ENCODE measurements at regions not wholly inside any gene's neighbourhood (a gene's known extent, or its start where the extent isn't known, plus 50 kb on each side); places are given as distances from the start of the nearest gene placed in this dataset.

DNA sequence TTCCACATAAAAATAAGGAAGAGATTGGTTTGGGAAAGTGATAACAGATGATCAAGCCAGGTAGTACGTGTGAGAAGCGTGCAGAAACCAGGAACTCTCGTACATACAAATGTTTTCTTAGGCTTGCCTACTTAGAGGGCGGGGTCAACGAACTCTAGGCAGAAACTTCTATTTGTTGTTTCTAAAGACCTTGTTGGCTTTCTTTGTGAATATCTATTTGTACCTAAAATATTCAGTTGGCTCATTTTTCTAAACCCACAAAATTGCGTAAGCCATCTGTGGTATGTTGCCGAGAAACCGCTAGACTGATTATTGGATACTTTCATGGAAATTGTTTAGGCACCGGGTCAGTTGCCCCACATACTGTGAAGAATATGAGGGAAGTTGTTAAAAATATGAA lies 458.5 kb downstream of the MAT2B start:
- no peak for DNase-seq

DNA sequence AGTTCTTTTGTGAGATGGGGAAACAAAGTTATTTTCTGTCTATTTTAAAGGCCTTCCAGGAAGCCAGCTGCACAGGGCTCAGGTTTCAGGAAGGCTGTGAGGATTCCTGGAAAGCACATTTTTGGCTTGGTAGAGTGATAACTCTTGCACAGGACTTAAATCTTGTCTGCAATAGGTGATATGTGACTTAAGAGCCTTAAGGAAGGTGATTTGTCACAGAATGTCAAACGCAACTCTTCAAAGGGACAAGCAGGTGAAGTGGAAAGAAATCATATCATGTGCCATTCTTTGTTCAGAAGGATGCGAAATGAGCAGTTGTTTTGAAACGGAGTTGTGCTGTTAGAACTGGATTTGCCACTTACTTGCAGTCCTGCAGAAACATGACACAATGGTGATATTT lies 459.3 kb downstream of the MAT2B start:
- no peak for DNase-seq

DNA sequence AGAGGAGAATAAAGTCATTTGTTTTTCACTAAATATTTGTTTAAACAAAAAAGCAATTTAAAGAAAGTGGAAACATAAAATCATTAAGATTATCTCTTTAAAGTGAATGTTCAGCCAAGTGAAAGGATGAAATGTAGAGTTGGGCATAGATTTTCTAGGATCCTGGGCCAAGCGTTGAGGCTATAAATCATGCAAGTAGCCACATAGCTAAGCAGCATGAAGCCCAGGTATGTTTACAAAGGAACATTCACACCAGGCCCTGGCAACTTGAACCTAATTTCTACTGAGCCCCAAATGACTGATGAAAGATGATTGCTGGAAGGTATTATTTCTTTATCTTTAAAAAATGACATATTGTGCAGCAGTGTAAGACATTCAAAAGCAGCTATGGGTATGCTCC lies 461.8 kb downstream of the MAT2B start:
- DNase-seq, result no peak

DNA sequence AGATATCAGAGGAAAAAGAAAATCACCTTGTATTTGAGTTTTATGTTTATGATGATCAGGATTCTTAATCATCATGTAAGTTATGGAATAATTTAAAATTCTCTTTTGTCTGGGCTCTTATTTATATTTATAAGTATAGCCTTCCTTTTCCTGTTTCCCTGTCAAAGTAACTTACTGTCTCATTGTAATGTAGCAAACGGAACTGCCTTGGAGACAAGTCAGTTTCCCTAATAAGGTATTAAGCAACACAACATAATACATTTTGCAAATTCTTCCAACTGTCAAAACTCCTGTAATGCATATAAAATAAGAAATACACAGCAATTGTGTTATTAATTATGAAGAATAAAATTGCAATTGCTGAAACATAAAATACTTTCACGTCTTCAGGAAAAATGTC lies 463.2 kb downstream of the MAT2B start:
- DNase-seq, result no peak

DNA sequence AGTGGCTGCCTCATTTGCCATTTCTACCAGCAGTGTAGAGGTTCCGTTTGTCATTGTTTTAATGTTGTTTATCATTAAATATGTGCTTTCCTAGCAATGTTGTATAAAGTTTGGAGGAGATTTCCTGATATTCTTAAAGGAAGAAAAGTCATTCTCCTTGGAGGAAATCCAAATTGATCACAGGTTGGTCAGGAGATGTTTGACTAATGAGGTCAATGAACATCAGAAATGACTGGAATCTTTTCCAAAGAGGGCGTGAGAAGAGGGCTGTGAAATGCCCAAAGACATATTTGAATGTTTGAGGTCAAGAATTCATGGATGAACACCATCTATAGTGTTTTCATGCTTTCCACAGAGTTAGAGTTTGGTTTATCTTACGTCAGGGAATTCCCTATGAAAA lies 471.3 kb downstream of the MAT2B start:
- DNase-seq, result no peak

DNA sequence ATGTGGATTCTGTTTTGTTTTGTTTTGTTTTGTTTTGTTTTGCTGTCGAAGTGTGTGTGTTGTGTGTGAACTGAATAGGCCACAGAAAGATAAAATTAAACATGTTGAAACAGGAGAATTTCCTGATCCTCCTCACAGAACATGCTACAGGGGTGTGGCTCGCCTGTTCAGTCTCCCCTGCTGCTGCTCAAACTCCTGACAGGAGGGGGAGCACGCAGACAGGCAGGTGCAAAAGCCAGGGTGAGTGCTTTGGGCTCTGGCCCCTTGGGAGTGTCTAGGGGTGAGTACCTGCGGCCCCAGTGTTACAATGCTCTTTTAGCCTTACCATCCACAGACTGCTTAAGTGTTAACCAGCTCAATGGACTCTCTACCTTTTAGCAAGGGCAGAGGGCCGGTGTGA lies 473.5 kb downstream of the MAT2B start:
- DNase-seq, result no peak

DNA sequence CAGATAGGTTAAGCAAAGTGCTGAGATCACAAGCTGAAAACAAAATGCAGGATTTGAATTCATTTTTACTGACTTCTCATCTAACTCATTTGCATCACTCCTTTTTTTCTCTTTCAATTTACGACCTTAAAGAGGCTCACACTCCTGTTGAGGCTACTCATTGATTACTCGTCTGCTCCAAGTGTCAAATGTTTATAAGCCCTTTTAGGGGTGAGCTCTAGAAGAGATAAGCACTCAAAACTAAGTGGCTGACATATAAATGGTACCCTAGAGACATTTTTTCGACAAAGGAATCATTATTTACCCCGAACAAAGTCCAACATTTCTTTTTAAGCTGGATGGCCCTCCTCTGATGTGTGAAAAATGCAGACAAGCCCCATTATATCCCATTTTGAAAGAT lies 483.1 kb downstream of the MAT2B start:
- no peak for DNase-seq

DNA sequence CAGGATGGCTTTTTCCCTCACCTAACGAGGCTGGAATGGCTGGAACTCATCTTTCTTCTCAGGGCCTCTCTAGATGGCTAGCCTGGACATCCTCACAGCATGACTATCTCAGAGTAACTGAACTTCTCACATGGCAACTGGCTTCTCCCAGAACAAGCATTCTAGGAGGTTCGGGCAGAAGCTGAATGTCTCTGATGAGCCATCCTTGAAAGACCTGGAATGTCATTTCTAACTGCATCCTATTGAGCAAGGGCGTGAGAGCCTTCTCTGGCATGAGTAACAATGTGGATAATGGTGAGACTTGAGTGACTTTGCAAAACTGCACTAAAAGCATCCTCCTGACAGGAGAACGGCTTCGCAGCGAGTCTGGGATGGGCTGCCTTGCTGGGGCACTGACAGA lies 487.7 kb downstream of the MAT2B start:
- no peak for DNase-seq

DNA sequence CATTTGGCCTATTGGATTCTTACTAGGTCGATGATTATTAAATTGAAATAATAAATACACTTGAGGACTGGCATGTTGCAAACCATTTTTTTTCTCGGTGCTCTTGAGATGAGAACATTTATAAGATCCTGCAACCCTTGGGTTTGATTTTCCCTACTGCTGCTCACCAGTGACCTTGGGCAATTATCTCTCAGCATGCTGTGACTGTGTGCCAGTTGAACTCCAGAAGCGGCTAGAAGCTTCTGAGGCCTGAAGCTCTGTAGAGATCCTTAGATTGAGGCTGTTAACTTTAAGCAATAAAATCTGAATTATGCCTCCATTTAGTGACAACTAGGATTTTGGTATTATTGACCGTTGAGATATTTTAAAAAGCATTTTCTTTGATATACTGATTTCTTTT lies 489.8 kb downstream of the MAT2B start:
- DNase-seq, result no peak

DNA sequence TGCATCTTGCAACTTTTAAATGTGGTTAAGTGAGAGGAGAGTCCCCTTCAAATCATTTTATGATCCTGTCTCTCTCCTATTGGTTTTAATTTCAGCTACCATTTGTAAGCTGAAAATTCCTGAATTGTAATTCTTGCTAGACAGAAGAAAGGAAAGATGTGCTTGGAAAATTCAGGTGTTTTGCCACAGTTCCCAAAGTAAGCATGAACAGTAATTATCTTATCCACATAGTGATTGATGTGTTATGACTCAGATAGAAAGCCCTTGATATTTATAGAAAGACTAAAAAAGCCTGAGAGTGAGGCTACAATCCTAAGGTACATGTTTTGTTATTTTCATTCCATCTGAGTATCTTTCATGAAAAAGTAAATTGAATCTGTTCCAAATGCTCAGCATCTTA lies 492.5 kb downstream of the MAT2B start:
- no peak for DNase-seq

DNA sequence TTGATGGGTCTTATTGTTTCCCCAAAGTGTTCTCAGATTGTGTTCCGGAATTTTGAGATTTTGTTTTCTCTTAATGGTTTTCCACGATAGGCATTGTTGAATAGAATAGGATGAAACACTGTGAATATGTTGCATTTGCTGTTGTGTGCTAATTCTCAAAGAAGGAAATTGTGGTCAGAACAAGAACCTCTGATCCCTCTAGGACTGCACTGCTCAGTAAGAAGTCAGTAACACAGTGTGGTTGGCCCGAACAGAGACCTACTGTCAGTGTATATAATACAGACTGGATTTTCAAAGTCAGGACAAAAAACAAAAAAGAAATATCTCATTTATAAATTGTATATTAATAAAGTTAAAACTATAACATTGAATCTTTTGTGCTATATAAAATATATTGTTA lies 494.8 kb downstream of the MAT2B start:
- no peak for DNase-seq

DNA sequence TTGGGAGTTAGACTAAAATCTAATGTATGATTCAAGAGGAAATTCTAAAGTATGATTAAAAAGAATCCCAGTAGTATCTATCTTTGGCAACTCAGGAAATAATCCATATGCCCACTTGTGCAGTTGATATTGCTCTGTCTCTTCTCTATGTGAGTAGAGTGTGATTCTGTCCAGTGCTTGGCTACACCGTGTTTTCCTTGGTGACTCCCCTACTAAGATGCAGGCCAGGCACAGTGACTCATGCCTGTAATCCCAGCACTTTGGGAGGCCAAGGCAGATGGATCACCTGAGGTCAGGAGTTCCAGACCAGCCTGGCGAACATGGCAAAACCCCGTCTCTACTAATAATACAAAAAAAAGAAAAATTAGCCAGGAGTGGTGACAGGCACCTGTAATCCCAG lies 495.4 kb downstream of the MAT2B start:
- DNase-seq, result no peak

DNA sequence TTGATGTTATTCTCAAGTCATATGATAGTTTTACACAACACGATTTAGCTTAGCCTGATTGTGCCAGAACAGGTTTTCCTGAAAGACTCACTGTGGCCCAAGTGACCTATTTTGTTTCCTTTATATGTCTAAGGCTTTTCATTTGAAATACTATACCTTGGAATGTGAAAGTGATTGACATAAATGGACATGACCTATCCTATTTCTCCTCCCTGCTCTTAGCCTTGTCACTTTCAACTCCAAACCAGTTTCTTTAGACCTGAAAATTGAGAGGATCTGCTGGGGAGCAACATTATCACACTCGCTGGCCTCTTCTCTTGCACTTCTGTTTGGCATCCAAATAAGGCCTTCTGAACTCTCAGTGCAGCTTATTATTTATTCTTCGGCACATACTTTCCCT lies 496.8 kb downstream of the MAT2B start:
- no peak for DNase-seq

DNA sequence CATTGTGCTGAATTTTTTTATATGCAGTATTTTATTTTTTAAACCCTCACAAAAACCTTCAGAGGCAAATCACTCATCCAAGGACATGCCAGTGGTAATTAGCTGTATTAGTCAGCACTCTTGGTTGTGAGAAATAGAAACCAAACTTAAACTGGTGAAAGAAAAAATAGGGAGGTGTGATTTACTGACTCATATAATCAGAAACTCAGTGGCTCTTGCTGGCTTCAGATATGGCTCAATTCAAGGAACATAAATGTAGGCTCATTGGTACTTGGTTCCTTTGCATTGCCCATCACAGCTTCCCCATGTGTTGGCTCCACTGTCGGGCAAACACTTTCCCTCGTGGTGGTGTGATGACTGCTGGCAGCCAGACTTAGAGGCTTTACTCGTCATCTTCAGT lies 497.2 kb downstream of the MAT2B start:
- DNase-seq, result no peak

DNA sequence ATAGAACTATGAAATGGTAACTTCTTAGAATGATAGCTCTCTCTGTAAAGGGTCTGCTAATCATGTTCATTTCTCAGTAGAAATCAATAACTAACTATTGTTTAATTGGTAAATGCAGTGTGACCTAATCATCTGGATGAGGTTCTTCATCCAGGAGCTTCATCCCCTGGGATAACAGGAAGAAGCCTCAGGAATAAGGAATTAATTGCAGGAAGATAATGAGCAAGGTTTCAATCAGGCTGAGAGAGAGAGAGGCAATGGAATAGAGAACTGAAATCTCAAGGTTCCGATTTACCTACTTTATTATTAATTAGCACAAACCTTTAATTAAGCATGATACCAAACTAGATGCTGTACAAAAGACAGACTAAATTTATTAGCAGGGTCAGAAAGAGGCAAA lies 499.7 kb downstream of the MAT2B start:
- no peak for DNase-seq

DNA sequence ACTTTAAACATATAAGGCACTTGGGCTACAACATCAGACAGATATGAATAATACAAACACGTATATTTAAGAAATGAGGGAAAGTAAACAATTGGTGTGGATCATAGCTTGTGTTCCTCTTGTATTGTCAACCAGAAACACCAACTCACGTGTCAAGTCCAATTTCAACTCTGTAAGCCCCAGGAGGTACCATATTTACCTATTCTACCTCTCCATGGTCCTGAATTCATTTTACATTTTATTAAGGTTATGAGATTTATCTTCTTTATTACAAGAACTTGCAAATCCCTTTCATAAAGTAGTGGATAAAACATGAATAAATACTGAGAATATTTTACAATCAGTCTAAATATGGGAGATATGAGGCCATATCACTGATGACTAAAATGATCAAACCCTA lies 501.6 kb downstream of the MAT2B start:
- DNase-seq, result no peak

DNA sequence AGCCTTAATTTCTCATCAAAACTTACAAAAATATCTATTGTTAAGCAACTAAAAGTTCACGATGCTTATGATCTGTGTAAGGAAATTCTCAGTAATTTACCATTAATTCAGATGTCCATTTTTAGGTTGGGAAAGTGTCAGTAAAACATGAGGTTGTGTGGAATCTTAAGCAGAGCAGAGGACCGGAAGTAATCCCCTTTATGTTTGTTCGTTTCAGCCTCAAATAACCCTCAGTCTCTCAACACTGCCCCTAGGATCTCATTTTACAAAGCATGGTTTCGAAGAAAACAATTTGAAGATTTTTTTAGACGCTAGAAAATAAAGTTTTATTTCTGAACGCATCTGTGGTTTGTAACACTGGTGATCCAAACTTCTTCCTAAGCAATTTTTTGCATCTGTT lies 504.2 kb downstream of the MAT2B start:
- DNase-seq, result no peak

DNA sequence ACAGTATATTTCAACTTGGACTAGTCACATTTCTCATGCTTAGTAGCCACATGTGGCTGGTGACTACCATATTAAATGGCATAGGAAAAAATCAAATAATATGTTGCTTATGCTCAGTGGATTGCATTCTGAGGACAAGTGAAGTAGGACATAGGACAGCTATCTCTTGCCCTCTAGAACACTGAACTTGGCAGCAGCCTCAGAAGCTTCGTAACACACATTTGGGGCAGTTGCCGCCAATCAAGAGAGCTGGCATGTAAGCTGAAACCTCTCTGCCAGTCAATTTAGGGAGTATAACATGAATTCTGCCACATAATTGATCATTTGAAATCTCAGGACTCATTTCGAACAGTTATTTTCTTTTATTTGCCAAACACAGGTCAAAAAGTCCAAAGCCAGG lies 505.5 kb downstream of the MAT2B start:
- DNase-seq, result no peak

DNA sequence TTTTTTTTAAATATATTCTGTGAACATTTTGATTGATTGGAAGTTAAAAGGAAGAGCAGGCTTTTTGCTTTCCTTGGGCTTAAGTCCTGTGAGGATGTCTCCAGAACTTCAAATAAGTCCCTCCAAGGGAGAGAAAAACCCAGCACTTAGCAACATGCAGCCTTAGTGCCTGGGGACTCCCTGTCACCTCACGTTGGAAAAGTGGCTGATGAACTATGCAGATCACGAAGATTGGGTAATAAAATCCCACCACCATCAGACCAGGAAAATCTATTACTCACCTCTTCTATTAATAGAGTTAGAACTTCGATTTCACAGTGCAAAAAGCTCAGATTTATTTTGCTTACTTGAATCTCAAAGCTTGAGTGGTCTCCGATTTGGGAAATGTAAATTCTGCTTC lies 507.0 kb downstream of the MAT2B start:
- DNase-seq, result no peak

DNA sequence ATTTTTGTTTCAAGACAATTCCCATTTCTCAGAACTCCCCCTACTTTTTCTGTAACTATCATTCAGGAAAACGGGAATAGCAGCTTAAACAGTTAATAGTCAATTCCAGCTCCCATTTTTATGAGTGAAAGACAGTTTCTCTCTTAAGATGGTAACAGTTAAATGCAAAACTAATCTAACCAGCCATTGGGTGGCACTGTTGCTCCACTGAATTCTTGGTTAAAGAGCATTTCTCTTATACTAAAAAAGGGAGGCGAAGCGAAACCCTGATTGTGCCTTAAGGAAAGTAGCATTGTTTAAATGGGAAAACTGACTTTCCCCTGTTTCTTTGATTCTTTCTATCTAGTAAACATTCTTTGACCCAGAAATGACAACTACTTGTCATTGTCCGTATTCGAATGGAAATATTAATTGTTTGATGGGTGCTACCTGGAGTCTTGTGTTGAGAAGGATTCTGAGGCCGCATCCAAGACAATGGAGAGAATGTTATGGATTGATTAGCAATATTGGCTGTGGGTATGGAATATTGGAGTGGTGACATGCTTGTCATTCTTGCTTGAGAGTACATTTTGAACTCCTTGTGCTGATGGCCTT lies 507.8 kb downstream of the MAT2B start:
- no peak for DNase-seq

DNA sequence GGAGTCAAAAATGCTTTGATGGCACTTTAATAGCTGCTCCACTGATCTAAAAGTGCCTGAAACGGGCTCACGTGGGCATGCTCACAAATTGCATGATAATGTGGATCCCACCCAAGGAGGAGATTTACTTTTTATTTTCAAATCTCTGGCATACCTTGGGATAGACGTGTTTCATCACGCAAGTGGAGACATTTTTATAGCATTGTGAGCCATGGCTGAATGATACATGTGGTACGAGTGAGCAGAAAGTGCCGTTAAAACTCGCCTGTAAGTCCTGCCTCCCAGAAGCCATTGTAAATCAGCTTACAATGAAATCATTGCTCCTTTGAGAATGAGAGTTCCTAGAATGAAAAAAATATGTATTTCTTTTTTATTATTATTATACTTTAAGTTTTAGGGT lies 514.7 kb downstream of the MAT2B start:
- no peak for DNase-seq

DNA sequence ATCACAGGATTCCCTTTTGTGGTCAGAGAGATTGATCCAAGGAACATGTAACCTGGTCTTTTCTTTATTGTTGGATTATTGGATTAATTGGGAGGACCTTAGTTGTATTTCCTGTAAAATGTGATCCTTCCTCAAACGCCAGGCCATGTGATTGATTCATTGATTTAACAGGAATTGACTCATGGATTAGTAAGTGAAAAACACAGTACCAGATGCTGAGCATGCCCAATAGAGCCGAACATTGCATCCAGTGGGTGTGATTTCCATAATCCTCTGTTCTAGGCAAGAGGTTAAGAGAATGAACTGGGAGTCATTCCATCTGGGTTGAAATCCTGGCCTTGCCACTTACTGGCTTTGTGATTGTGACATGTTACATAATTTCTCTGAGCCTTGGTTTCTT lies 522.3 kb downstream of the MAT2B start:
- DNase-seq, result no peak

DNA sequence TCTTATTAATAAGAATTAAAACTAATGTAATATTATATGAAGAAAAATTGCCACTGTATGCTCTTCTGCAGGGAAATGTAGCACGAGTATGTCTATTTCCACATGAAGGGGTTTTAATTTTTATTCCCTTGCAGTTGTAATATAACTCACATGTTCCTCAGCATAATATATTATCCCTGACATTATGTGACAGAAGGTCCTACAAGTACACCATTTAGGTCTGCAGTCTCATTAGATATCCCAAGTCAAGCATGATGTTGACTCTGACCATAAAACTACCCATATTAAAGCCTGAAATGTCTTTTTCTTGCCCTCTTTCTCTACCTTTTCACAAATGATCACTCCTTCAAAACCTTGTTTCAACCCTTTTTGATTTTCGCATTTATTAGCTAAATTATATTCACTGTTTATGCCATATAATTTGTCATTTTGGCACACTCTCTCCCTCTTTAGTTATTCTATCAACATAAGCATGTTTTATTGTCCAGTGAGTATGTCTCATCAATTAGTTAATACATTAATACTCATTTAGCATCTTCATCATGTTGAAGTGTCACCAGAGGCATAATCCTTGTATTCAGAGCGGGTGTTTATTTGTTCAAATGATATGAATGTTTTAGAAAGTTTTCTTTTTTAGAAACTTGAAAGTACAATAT lies 532.8 kb downstream of the MAT2B start:
- no peak for DNase-seq

DNA sequence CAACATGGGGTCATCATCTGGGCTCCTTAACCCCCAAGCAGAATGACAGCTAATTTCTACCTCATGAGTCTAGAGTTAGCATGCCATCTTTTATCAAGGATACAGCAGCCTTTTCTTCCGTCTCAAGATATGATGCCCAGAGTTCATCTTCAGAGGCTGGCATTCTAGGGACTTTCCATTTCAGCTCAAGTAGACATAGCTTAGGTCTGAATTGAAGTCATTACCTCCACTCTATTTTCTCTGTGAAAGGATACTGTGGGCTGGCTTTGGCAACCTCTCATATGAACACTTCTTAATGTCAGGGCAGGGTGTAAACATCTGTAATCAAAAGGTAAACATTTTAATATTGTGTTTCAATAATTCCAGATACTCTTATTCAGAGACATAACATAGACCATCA lies 535.7 kb downstream of the MAT2B start:
- no peak for DNase-seq

DNA sequence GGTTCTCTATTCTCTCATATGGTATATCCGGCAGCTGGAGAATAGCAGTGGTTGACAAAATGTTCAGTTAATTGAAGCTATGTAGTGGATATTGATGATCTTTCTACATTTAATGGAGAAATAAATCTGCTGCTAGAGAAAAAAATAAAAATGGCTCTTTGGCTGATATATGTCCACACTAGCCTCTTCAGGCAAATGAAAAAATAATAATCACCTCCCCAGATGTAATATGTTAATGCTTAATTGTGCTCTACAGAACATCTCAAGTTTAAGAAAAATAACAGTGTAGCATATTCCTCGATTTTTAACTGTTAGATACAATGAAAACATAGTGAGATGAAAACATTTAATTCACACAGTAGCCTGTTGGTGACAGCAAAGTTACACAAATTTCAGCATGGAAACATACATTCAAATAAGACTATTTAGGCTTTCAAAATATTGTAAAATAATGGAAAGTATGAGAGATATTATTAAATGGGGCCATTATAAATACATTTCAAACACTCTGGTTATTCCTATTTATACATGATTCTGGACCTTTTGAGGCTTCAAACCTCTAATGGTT lies 543.0 kb downstream of the MAT2B start:
- DNase-seq, result no peak

All from SIG-M5 (cell line).